ENCODE measurements at regions not wholly inside any gene's neighbourhood (a gene's known extent, or its start where the extent isn't known, plus 50 kb on each side); places are given as distances from the start of the nearest gene placed in this dataset.

DNA sequence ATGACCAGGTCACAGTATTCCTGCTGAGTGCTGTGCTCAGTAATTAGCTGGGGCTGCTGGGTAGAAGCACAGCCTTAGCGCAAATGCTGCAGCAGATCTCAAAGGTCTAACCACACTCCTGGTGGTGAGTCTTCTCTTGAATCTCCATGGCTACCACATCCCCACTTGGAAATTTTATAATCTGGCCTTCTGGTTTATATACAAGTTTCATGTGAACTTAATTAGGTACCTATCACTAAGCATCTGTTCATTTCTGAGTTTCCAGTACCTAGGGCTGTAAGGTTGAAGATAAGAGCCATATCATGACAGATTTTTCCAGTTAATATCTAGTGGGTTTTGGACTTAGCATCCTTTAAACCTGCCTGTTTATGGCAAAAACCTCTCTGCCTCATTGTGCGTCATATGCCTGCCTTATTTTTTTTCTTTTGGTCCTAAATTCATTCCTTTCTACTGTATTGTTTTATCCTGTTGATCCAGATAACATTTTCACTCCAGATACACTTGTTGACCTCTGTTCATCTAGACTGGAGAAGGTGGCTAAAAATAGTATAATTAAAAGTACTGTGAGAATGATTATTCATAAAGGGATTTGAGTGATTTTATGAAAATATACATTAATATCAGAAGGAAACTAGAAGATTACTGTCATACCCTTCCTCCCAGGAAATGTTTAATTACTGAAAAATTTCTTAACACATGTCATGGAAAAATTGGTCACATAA is 168.4 kb upstream of the THUMPD2 start:
- DNase-seq (ENCODE audit: low spot score) (no peak), ATAC-seq (no peak)
- Histone ChIP-seq H3K9me2 (ENCODE audit: insufficient read depth) (0 out of 2 replicates have a peak, but pooled peaks cover 3% of the 10 kb centered on the region), H3K36me3 (ENCODE audit: insufficient read depth) (no peaks in the 10 kb centered on the region), H3K4me1 (ENCODE audit: insufficient read depth) (no peaks in the 10 kb centered on the region), H3K4me3 (no peak overlapping the region), H3K79me2 (replicated peaks; ENCODE audit: insufficient read depth) (no peaks in the 10 kb centered on the region), H3K4me2 (no peak overlapping the region), H3F3A (replicated peaks; ENCODE audit: low read depth) (no peaks in the 10 kb centered on the region), H2AFZ (no peak overlapping the region), H4K20me1 (replicated peaks; ENCODE audit: insufficient read depth) (no peaks in the 10 kb centered on the region), H3K27ac (ENCODE audit: low read depth) (no peak overlapping the region), H3K27me3 (ENCODE audit: insufficient read depth) (no peaks in the 10 kb centered on the region)
- H3K9me3 Mint-ChIP-seq, result no peaks in the 10 kb centered on the region
- no peaks in the 10 kb centered on the region for H3K36me3 Mint-ChIP-seq (ENCODE audit: low read depth)
- TF ChIP-seq ETS1 (IDR thresholded peaks at IDR 0.05) (no peak), EZH2phosphoT487 (IDR thresholded peaks at IDR 0.05; ENCODE audit: unreplicated experiment) (no peak), JUNB (IDR thresholded peaks at IDR 0.05; ENCODE audit: unreplicated experiment) (no peak), ZNF114 (CRISPR knock-in tag; IDR thresholded peaks at IDR 0.05) (no peak), NANOG (IDR thresholded peaks at IDR 0.05; ENCODE audit: borderline replicate concordance) (no peak)
- H3K27ac Mint-ChIP-seq, result no peak overlapping the region
- H3K4me3 Mint-ChIP-seq, result no peak overlapping the region
- peaks cover 3% of the 10 kb centered on the region for H3K27me3 Mint-ChIP-seq (ENCODE audit: insufficient read depth, low read depth, poor library complexity)
- peaks cover 6% of the 10 kb centered on the region; the same call in 2 of the 3 replicates for H3K4me1 Mint-ChIP-seq

DNA sequence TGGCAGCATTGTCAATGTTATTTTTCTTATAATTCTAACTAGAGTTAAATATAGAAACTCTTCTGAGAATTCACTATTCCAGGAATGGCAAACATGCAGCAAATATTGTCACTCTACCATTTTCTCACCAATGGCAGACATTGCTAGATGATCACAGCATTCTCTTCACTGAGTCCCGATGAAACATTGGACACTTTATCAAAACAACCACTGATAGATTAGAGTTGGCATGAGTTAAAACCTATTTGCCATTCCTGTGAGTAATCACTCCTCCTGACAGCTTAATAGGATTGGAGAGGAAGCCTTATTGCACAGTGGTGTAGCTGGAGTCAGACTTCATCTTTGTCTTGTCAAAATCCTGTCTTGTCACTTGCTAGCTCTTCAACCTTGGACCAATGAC is 163.9 kb upstream of the THUMPD2 start:
- H3K4me1 Mint-ChIP-seq, result no peaks in the 10 kb centered on the region
- Histone ChIP-seq H3K27me3 (ENCODE audit: insufficient read depth) (no peaks in the 10 kb centered on the region), H3K4me1 (ENCODE audit: insufficient read depth) (peaks cover 8% of the 10 kb centered on the region), H3F3A (replicated peaks; ENCODE audit: low read depth) (no peaks in the 10 kb centered on the region), H2AFZ (no peak overlapping the region), H3K79me2 (replicated peaks; ENCODE audit: insufficient read depth) (no peaks in the 10 kb centered on the region), H3K4me3 (no peak overlapping the region), H4K20me1 (replicated peaks; ENCODE audit: insufficient read depth) (no peaks in the 10 kb centered on the region), H3K4me2 (no peak overlapping the region), H3K27ac (ENCODE audit: low read depth) (no peak overlapping the region), H3K9me2 (ENCODE audit: insufficient read depth) (peaks cover 19% of the 10 kb centered on the region; the same call in 1 of the 2 replicates), H3K36me3 (ENCODE audit: insufficient read depth) (no peaks in the 10 kb centered on the region)
- H3K27me3 Mint-ChIP-seq (ENCODE audit: insufficient read depth, low read depth, poor library complexity), result peaks cover 3% of the 10 kb centered on the region
- ATAC-seq (no peak), DNase-seq (ENCODE audit: low spot score) (no peak)
- no peak overlapping the region for H3K4me3 Mint-ChIP-seq
- TF ChIP-seq ZNF331 (CRISPR knock-in tag; IDR thresholded peaks at IDR 0.05; ENCODE audit: low read depth) (no peak), EZH2phosphoT487 (IDR thresholded peaks at IDR 0.05; ENCODE audit: unreplicated experiment) (no peak), ZNF462 (CRISPR knock-in tag; IDR thresholded peaks at IDR 0.05) (no peak), CREB1 (CRISPR knock-in tag; IDR thresholded peaks at IDR 0.05; ENCODE audit: low read depth) (no peak), NANOG (IDR thresholded peaks at IDR 0.05; ENCODE audit: borderline replicate concordance) (no peak), JUNB (IDR thresholded peaks at IDR 0.05; ENCODE audit: unreplicated experiment) (no peak), EZH2 (IDR thresholded peaks at IDR 0.05; ENCODE audit: low read depth, unreplicated experiment) (no peak), ZNF114 (CRISPR knock-in tag; IDR thresholded peaks at IDR 0.05) (no peak)
- no peaks in the 10 kb centered on the region for H3K9me3 Mint-ChIP-seq
- no peak overlapping the region for H3K27ac Mint-ChIP-seq
- no peaks in the 10 kb centered on the region; the same call in 2 of the 3 replicates for H3K36me3 Mint-ChIP-seq (ENCODE audit: low read depth)

All from GM23338 (cell line).